K562 (cell line): ENCODE measurements at regions not wholly inside any gene's neighbourhood (a gene's known extent, or its start where the extent isn't known, plus 50 kb on each side); places are given as distances from the start of the nearest gene placed in this dataset.

Experiments
- ATAC-seq: fragments of 200-7000 bp; cut with Tn5 transposase; 3 replicates; pipeline ENCODE4 v1.9.1; 2020; ENCODE audit warnings: moderate library complexity
- BruUV-seq: library from RNA; stranded (reverse); fragments of 400-500 nt; replicated peaks from 2 replicates; lab custom pipeline; 2021; lab: Mats Ljungman, UMichigan
- CTCF ChIA-PET: fragments of 300-600 bp; formaldehyde crosslinking; extraction: SDS; loops from one replicate; lab custom pipeline; 2021; ENCODE audit warnings: low intra/inter-chr PET ratio; lab: Yijun Ruan, JAX
- POLR2A ChIA-PET: fragments of 300-600, 350-650 bp; sonication (Branson Sonifier 250); formaldehyde crosslinking; extraction: SDS; loops from one replicate; lab custom pipeline; 2021; ENCODE audit warnings: antibody characterized with exemption, inconsistent platforms; lab: Yijun Ruan, JAX
- DNase-seq, 4 experiments: peaks; one replicate each; pipeline versions ENCODE4 v3.0.0 to v3.0.0-alpha.2; 2011 to 2018; ENCODE audit warnings: low spot score in 3 of 4, mixed read lengths in 3 of 4; ENCODE audit errors: extremely low read depth in 1 of 4
- FAIRE-seq: peaks from 2 replicates; lab custom pipeline; 2011; peaks lifted over from hg19 to GRCh38; lab: Jason Lieb, UNC
- H2AFZ ChIP-seq: 2 replicates; pipeline ENCODE4 v1.6.0; 2011; ENCODE audit warnings: low read depth, low read length, control low read depth, inconsistent platforms
- H3K27ac ChIP-seq: fragments of 200-600 bp; 3 replicates; pipeline ENCODE4 v1.8.0; 2011; ENCODE audit warnings: low read depth, mild to moderate bottlenecking, control low read depth, inconsistent platforms, low read length, moderate library complexity, mixed read lengths; ENCODE audit errors: extremely low read depth
- H3K27me3 ChIP-seq, 2 experiments: fragments of 300-600 bp in 1 of 2; 2 replicates in 1 of 2; 3 replicates in 1 of 2; pipeline versions ENCODE4 v1.6.0 to v1.8.0; 2011; ENCODE audit warnings: inconsistent platforms in 2 of 2, low read length in 2 of 2, mild to moderate bottlenecking in 1 of 2, mixed read lengths in 1 of 2, moderate library complexity in 1 of 2; ENCODE audit not compliant: control insufficient read depth in 2 of 2, insufficient read depth in 2 of 2
- H3K36me3 ChIP-seq: fragments of 300-600 bp; 3 replicates; pipeline ENCODE4 v1.8.0; 2011; ENCODE audit warnings: mild to moderate bottlenecking, low read length, inconsistent platforms; ENCODE audit not compliant: control insufficient read depth, insufficient read depth
- H3K4me1 ChIP-seq, 2 experiments: fragments of 200-600 bp in 1 of 2; replicated peaks in 1 of 2; 2 replicates in 1 of 2; 3 replicates in 1 of 2; pipeline versions ENCODE4 v1.5.1 to v1.8.0; 2011; ENCODE audit warnings: inconsistent platforms in 2 of 2, low read length in 2 of 2, mild to moderate bottlenecking in 1 of 2, mixed read lengths in 1 of 2, moderate library complexity in 1 of 2; ENCODE audit not compliant: control insufficient read depth in 2 of 2, insufficient read depth in 2 of 2
- H3K4me2 ChIP-seq: 2 replicates; pipeline ENCODE4 v1.6.1; 2011; ENCODE audit warnings: low read length, control low read depth, inconsistent platforms, mixed read lengths; ENCODE audit not compliant: insufficient read depth
- H3K4me3 ChIP-seq: fragments of 200-600 bp; sonication (generic), shearing (Covaris generic); 2 replicates; pipeline ENCODE4 v1.5.1; 2016; ENCODE audit warnings: control low read depth, inconsistent platforms
- H3K79me2 ChIP-seq: fragments of 200-600 bp; 3 replicates; pipeline ENCODE4 v1.8.0; 2011; ENCODE audit warnings: low read length, inconsistent platforms; ENCODE audit not compliant: control insufficient read depth, insufficient read depth
- H3K9ac ChIP-seq, 2 experiments: 2 replicates each; pipeline versions ENCODE4 v1.6.0 to v1.6.1; 2011; ENCODE audit warnings: low read depth in 2 of 2, low read length in 2 of 2, control low read depth in 1 of 2, inconsistent platforms in 1 of 2, mild to moderate bottlenecking in 1 of 2, mixed read lengths in 1 of 2; ENCODE audit not compliant: insufficient read depth in 1 of 2
- H3K9me1 ChIP-seq: one replicate; pipeline ENCODE4 v1.6.0; 2011; ENCODE audit warnings: inconsistent platforms, mild to moderate bottlenecking, low read length, moderate library complexity; ENCODE audit not compliant: control insufficient read depth, insufficient read depth
- H3K9me3 ChIP-seq: replicated peaks from 2 replicates; pipeline ENCODE4 v1.5.1; 2011; ENCODE audit warnings: low read depth, low read length, inconsistent platforms; ENCODE audit not compliant: control insufficient read depth, insufficient read depth
- H4K20me1 ChIP-seq: replicated peaks from 2 replicates; pipeline ENCODE4 v1.6.1; 2011; ENCODE audit warnings: low read length, inconsistent platforms, mixed read lengths; ENCODE audit not compliant: control insufficient read depth, insufficient read depth
- ERF ChIP-seq: fragments of 450-650 bp; formaldehyde crosslinking; IDR thresholded peaks from 2 replicates; pipeline ENCODE4 v1.4.0; 2020; ENCODE audit warnings: mild to moderate bottlenecking, mixed read lengths
- FOS ChIP-seq: IDR thresholded peaks from 3 replicates; pipeline ENCODE4 v1.6.1; 2011; ENCODE audit not compliant: insufficient read length; ENCODE audit errors: extremely low read depth
- MEIS2 ChIP-seq: fragments of 450-650 bp; IDR thresholded peaks from 2 replicates; pipeline ENCODE4 v1.6.1; 2014; ENCODE audit warnings: mild to moderate bottlenecking; ENCODE audit not compliant: partially characterized antibody
- MYC ChIP-seq, 2 experiments: fragments of 250-450 bp in 1 of 2; sonication (Bioruptor Pico) in 1 of 2; IDR thresholded peaks; 2 replicates each; pipeline versions ENCODE4 v1.5.1 to v1.6.1; 2012 to 2021; ENCODE audit warnings: low read depth in 2 of 2, borderline replicate concordance in 1 of 2, improper control_type of control experiment in 1 of 2, low read length in 1 of 2, mild to moderate bottlenecking in 1 of 2, moderate library complexity in 1 of 2
- PHF20 ChIP-seq: fragments of 450-650 bp; IDR thresholded peaks from 2 replicates; pipeline ENCODE4 v1.6.1; 2018; ENCODE audit not compliant: partially characterized antibody
- PTBP1 ChIP-seq: fragments of 200-400 bp; formaldehyde crosslinking; IDR thresholded peaks from 2 replicates; pipeline ENCODE4 v1.6.1; 2017; ENCODE audit warnings: low read depth, low read length
- TGIF2 ChIP-seq: sonication (generic); formaldehyde crosslinking; IDR thresholded peaks from 2 replicates; pipeline ENCODE4 v1.8.1; 2022; ENCODE audit warnings: mild to moderate bottlenecking, missing genetic modification reagents, moderate library complexity
- ZNF134 ChIP-seq: fragments of 250-450 bp; sonication (Bioruptor Pico); conservative IDR thresholded peaks from 2 replicates; pipeline ENCODE4 v1.4.0; 2020
- ZNF184 ChIP-seq: sonication (generic); formaldehyde crosslinking; IDR thresholded peaks from 2 replicates; pipeline ENCODE4 v1.5.0; 2020; ENCODE audit warnings: missing genetic modification reagents
- ZNF3 ChIP-seq: fragments of 250-450 bp; sonication (Bioruptor Pico); IDR thresholded peaks from 2 replicates; pipeline ENCODE4 v1.5.0; 2021; ENCODE audit warnings: mild to moderate bottlenecking, moderate library complexity
- ZNF57 ChIP-seq: fragments of 450-650 bp; formaldehyde crosslinking; IDR thresholded peaks from 2 replicates; pipeline ENCODE4 v1.4.0; 2020; ENCODE audit warnings: mild to moderate bottlenecking, moderate library complexity
- ZNF589 ChIP-seq: fragments of 200-800 bp; sonication (Bioruptor generic); IDR thresholded peaks from 2 replicates; pipeline ENCODE4 v1.6.1; 2016; ENCODE audit warnings: low read depth, missing genetic modification characterization, missing compliant biosample characterization
- ZNF696 ChIP-seq: fragments of 250-450 bp; sonication (Bioruptor Pico); conservative IDR thresholded peaks from 2 replicates; pipeline ENCODE4 v1.4.0; 2020; ENCODE audit warnings: mild to moderate bottlenecking, moderate library complexity
- WGBS: fragments of 100-300 bp; shearing (Covaris generic); methylation state at CpG from one replicate; pipeline ENCODE4 v1.1.6; 2016; ENCODE audit warnings: low coverage, mixed read lengths; ENCODE audit not compliant: insufficient coverage; ENCODE audit errors: missing lambda C conversion rate; 5-methylcytosine and 5-hydroxymethylcytosine counted together
- in situ Hi-C: fragments of 300-500 bp; cut with MboI; formaldehyde crosslinking; loops from 4 replicates; pipeline ENCODE4 v1.15.0; 2018; ENCODE audit warnings: inconsistent platforms, mixed read lengths
- intact Hi-C: fragments of 100-400 bp; cut with micrococcal nuclease; formaldehyde crosslinking; loops from 2 replicates; pipeline ENCODE4 v1.14.2; 2022
- TF ChIP-seq, protein P1 (sequence below): sonication (generic); formaldehyde crosslinking; IDR thresholded peaks from 2 replicates; pipeline ENCODE4 v1.5.0; 2020; ENCODE audit warnings: missing genetic modification reagents
- TF ChIP-seq, protein P2 (sequence below): fragments of 250-450 bp; sonication (Bioruptor Pico); IDR thresholded peaks from 2 replicates; pipeline ENCODE4 v1.6.1; 2021; ENCODE audit warnings: mild to moderate bottlenecking
- TF ChIP-seq, protein P3 (sequence below), 2 experiments: fragments of 250-450 bp in 1 of 2; fragments of 450-650 bp in 1 of 2; sonication (Bioruptor Pico) in 1 of 2; IDR thresholded peaks; 2 replicates each; pipeline versions ENCODE4 v1.6.1 to v1.8.0; 2016 to 2021; ENCODE audit warnings: mild to moderate bottlenecking in 2 of 2, moderate library complexity in 2 of 2, missing compliant biosample characterization in 1 of 2, missing genetic modification characterization in 1 of 2
- TF ChIP-seq, protein P4 (sequence below): fragments of 250-450 bp; sonication (Bioruptor Pico); IDR thresholded peaks from 2 replicates; pipeline ENCODE4 v1.9.0; 2021; ENCODE audit warnings: mild to moderate bottlenecking
- TF ChIP-seq, protein P5 (sequence below): sonication (generic); formaldehyde crosslinking; IDR thresholded peaks from 2 replicates; pipeline ENCODE4 v1.8.1; 2023; ENCODE audit warnings: mild to moderate bottlenecking, missing genetic modification reagents, moderate library complexity

DNA sequence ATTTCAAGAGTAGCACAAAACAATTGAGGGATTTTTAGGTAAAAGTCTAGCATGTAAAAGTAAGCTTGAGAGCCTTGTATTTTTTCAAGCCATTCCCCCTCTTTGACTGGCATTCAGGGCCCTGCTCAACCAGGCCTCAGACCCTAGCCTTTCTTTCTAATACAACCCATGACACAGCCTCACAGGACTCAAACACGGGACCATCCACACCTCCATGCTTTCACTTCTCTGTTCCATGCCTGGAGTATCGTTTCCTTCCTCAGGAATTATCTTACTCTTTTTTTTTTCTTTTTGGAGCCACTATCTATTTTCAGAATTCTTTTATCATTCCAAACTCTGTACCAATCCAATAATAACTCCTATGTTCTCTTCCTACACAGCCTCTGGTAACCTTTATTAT, 560.2 kb upstream of the CLINT1 start:
- POLR2A ChIA-PET: no interaction called here
- no peak for ATAC-seq

More for the DNA sequence above, 560.2 kb upstream of the CLINT1 start:
- Histone ChIP-seq H3K4me1 (no peaks in the 10 kb centered on the region), H3K4me3 (no peak overlapping the region), H3K79me2 (no peaks in the 10 kb centered on the region), H3K4me2 (no peak overlapping the region), H3K36me3 (no peaks in the 10 kb centered on the region), H3K27me3 (no peaks in the 10 kb centered on the region), H3K9me3 (no peaks in the 10 kb centered on the region), H2AFZ (no peak overlapping the region), H4K20me1 (no peaks in the 10 kb centered on the region), H3K27ac (no peak overlapping the region), H3K9me1 (no peaks in the 10 kb centered on the region), H3K9ac (no peak overlapping the region)
- TF ChIP-seq ZNF589 (CRISPR knock-in tag) (no peak), ZNF3 (CRISPR knock-in tag) (no peak), PHF20 (no peak), ZNF134 (CRISPR knock-in tag) (no peak), FOS (no peak), ERF (no peak), PTBP1 (no peak), MYC (IDR thresholded peaks at IDR 0.05; ENCODE audit: low read depth, low read length) (no peak), MYC (CRISPR knock-in tag; IDR thresholded peaks at IDR 0.05; ENCODE audit: borderline replicate concordance, low read depth) (no peak), ZNF57 (CRISPR knock-in tag) (no peak), ZNF696 (no peak), MEIS2 (no peak), ZNF184 (no peak), TGIF2 (CRISPR knock-in tag) (no peak)
- TF ChIP-seq, protein P1, sequence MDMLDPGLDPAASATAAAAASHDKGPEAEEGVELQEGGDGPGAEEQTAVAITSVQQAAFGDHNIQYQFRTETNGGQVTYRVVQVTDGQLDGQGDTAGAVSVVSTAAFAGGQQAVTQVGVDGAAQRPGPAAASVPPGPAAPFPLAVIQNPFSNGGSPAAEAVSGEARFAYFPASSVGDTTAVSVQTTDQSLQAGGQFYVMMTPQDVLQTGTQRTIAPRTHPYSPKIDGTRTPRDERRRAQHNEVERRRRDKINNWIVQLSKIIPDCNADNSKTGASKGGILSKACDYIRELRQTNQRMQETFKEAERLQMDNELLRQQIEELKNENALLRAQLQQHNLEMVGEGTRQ (CRISPR knock-in tag): no peak
- TF ChIP-seq, protein P2, sequence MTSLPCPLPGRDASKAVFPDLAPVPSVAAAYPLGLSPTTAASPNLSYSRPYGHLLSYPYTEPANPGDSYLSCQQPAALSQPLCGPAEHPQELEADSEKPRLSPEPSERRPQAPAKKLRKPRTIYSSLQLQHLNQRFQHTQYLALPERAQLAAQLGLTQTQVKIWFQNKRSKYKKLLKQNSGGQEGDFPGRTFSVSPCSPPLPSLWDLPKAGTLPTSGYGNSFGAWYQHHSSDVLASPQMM (CRISPR knock-in tag): no peak
- TF ChIP-seq, protein P3, sequence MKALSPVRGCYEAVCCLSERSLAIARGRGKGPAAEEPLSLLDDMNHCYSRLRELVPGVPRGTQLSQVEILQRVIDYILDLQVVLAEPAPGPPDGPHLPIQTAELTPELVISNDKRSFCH (CRISPR knock-in tag; IDR thresholded peaks at IDR 0.05): no peak
- TF ChIP-seq, protein P3 (tag; IDR thresholded peaks at IDR 0.05): no peak
- TF ChIP-seq, protein P4, sequence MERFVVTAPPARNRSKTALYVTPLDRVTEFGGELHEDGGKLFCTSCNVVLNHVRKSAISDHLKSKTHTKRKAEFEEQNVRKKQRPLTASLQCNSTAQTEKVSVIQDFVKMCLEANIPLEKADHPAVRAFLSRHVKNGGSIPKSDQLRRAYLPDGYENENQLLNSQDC (CRISPR knock-in tag): no peak
- TF ChIP-seq, protein P5, sequence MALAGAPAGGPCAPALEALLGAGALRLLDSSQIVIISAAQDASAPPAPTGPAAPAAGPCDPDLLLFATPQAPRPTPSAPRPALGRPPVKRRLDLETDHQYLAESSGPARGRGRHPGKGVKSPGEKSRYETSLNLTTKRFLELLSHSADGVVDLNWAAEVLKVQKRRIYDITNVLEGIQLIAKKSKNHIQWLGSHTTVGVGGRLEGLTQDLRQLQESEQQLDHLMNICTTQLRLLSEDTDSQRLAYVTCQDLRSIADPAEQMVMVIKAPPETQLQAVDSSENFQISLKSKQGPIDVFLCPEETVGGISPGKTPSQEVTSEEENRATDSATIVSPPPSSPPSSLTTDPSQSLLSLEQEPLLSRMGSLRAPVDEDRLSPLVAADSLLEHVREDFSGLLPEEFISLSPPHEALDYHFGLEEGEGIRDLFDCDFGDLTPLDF (CRISPR knock-in tag): no peak
- DNase-seq (no peak), FAIRE-seq (no peak)
- 0% methylated on average over 1 of the region's 2 CpGs for WGBS
- in situ Hi-C loops (no loop called here), intact Hi-C loops (no loop called here)
- CTCF ChIA-PET: no interaction called here
- BruUV-seq: no TSS peak
